ENCODE measurements at regions not wholly inside any gene's neighbourhood (a gene's known extent, or its start where the extent isn't known, plus 50 kb on each side); places are given as distances from the start of the nearest gene placed in this dataset.
A peak's percentile ranks its signal among the peaks of the same experiment; 100 is the strongest.

DNA sequence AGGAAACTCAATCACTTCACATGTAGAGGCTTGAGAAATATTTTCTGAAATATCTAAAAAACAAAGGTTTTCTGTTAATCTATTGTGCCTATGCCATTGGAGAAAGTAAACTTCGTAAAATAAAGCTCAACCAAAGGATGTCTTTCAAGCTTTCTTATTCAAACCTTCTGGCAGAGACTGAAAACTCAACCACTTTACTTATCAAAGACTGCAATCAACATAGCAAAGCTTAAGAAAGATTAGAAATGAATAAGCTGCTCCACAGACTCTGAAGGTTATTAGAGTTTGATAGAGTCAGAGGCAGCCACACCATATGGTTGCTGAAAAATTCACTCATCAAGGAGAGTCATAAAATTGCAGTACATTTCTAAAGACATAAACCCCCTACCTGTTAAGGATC lies 245.8 kb upstream of the MEOX2 start:
- no peak for DNase-seq (ENCODE audit: low read depth)
- TF ChIP-seq, protein P1, sequence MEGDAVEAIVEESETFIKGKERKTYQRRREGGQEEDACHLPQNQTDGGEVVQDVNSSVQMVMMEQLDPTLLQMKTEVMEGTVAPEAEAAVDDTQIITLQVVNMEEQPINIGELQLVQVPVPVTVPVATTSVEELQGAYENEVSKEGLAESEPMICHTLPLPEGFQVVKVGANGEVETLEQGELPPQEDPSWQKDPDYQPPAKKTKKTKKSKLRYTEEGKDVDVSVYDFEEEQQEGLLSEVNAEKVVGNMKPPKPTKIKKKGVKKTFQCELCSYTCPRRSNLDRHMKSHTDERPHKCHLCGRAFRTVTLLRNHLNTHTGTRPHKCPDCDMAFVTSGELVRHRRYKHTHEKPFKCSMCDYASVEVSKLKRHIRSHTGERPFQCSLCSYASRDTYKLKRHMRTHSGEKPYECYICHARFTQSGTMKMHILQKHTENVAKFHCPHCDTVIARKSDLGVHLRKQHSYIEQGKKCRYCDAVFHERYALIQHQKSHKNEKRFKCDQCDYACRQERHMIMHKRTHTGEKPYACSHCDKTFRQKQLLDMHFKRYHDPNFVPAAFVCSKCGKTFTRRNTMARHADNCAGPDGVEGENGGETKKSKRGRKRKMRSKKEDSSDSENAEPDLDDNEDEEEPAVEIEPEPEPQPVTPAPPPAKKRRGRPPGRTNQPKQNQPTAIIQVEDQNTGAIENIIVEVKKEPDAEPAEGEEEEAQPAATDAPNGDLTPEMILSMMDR (IDR thresholded peaks at IDR 0.05; ENCODE audit: control insufficient read depth, extremely low read depth, insufficient read depth) = no peak
- H3K4me3 ChIP-seq (ENCODE audit: low read depth, low read length) = no peak overlapping the region

DNA sequence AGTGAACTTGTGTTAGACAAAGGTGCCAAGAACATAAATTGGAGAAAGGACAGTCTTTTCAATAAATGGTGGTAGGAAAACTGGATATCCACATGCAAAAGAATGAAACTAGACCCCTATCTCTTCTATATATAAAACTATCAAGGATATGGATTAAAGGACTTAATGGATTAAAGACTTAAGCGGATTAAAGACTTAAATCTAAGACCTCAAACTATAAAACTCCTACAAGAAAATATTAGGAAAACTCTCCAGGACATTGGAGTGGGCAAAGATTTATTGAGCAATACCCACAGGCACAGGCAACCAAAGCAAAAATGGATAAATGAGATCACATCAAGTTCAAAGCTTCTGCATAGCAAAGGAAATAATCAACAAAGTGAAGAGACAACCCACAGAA lies 242.9 kb upstream of the MEOX2 start:
- TF ChIP-seq, protein P1 (IDR thresholded peaks at IDR 0.05; ENCODE audit: control insufficient read depth, extremely low read depth, insufficient read depth) = no peak
- no peak for DNase-seq (ENCODE audit: low read depth)
- H3K4me3 ChIP-seq (ENCODE audit: low read depth, low read length) = no peak overlapping the region

DNA sequence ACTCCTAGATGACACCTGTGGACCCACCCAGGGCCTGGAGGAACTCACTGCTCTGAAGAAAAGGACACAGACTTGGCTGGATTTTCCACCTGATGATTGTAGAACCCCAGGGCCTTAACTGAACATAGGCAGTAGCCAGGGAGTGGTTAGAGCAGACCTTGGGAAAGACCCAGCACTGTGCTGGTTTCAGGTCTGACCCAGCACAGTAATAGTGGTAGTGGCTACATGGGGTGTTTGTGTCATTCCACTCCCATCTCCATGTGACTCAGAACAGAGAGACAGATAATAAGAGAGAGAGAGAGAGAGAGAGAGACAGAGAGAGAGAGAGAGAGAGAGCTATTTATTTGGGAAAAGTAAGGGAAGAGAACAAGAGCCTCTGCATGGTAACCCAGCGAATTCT lies 239.1 kb upstream of the MEOX2 start:
- no peak overlapping the region for H3K4me3 ChIP-seq (ENCODE audit: low read depth, low read length)
- TF ChIP-seq, protein P1 (IDR thresholded peaks at IDR 0.05; ENCODE audit: control insufficient read depth, extremely low read depth, insufficient read depth) = no peak
- no peak for DNase-seq (ENCODE audit: low read depth)

DNA sequence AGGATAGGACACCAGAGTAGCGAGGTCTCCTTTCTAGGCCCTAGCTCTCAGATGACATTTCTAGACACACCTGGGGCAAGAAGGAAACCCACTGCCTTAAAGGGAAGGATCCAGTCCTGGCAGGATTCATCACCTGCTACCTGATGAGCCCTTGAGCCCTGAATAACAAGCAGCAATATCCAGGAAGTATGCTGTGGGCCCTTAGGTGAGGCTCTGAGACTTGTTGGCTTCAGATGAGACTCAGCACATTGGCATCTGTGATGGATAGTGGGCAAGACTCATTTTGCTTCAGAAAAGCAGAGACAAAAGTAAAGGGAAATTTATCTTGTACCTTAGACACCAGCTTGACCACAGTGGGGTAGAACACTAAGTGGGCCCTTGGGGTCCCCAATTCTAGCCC lies 238.4 kb upstream of the MEOX2 start:
- TF ChIP-seq, protein P1 (IDR thresholded peaks at IDR 0.05; ENCODE audit: control insufficient read depth, extremely low read depth, insufficient read depth) = no peak
- no peak overlapping the region for H3K4me3 ChIP-seq (ENCODE audit: low read depth, low read length)
- DNase-seq (ENCODE audit: low read depth) = no peak

DNA sequence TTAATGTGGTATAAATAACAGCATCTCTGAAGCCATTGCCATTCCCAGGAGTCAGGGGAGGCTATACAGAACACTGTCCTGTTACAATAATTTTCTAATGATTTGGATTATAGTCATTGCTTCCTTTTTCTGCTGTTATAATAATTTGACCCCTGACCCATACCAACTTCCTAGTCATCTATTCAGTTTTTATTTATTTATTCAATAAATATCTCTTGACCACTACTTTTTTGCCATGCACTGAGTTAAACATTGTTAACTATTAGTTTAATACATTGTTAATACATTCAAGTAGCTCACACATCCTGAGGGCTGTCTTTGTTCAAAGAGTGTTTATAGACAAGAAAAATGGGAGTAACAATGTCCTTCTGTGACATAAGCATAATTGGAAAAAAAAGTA lies 235.5 kb upstream of the MEOX2 start:
- DNase-seq (ENCODE audit: low read depth) = no peak
- TF ChIP-seq, protein P1 (IDR thresholded peaks at IDR 0.05; ENCODE audit: control insufficient read depth, extremely low read depth, insufficient read depth) = no peak
- no peak overlapping the region for H3K4me3 ChIP-seq (ENCODE audit: low read depth, low read length)

DNA sequence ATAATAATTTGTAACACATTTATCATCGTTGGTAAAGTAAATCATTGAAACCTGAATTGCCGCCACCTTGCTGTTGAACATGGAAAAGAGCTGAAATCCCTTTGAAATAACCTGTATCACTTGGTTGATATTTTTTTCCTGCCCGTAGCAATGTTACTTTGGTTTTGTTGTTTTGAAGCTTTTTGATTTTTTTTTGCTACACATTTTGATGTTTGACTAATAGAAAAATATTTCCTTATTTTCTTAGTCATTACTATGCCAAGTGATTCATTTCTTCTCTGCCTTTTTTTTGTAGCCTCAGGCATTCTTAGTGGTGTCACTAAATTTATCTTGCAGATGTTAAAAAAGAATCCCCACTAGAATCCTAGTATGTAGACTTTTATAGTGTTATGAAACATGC lies 235.1 kb upstream of the MEOX2 start:
- TF ChIP-seq, protein P1 (IDR thresholded peaks at IDR 0.05; ENCODE audit: control insufficient read depth, extremely low read depth, insufficient read depth) = peak; percentile 31
- no peak overlapping the region for H3K4me3 ChIP-seq (ENCODE audit: low read depth, low read length)
- no peak for DNase-seq (ENCODE audit: low read depth)

DNA sequence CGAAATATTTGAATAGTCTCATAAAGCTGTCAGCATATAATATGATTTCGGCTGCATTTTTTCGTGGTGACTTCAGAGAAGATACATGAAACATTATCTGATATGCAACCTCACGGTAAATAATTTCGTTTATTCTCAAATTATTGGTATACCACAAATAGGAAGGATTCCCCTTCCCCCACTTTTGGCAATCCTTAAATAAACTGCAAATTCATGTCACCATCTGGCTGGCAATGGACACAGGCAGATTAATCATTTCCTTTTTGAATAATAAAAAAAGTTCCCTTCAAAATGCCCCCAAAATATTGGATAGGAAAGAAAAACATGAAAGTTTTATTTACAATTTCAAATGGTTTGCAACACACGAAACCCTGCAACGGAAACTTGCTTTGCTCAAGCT lies 234.5 kb upstream of the MEOX2 start:
- TF ChIP-seq, protein P1 (IDR thresholded peaks at IDR 0.05; ENCODE audit: control insufficient read depth, extremely low read depth, insufficient read depth) = no peak

More for the DNA sequence above, 234.5 kb upstream of the MEOX2 start:
- no peak overlapping the region for H3K4me3 ChIP-seq (ENCODE audit: low read depth, low read length)
- DNase-seq (ENCODE audit: low read depth) = no peak

Data from LNCaP clone FGC (cell line).